IMR-90 (cell line): ENCODE measurements at regions not wholly inside any gene's neighbourhood (a gene's known extent, or its start where the extent isn't known, plus 50 kb on each side); places are given as distances from the start of the nearest gene placed in this dataset. TPM values are rescaled to one million over a fixed set of nuclear protein-coding genes. Genes with fewer than 3 reads are reported as not detected.
A peak's percentile ranks its signal among the peaks of the same experiment; 100 is the strongest.

Experiments
- ATAC-seq: fragments of 200-7000 bp; cut with Tn5 transposase; 2 replicates; pipeline ENCODE4 v1.9.1; 2020; ENCODE audit warnings: low read depth, mild to moderate bottlenecking, moderate library complexity
- BruUV-seq: library from RNA; stranded (reverse); fragments of 400-500 nt; replicated peaks from 2 replicates; lab custom pipeline; 2021; lab: Mats Ljungman, UMichigan
- CTCF ChIA-PET: fragments of 300-600 bp; formaldehyde crosslinking; extraction: SDS; loops from one replicate; lab custom pipeline; 2021; ENCODE audit warnings: antibody characterized with exemption; lab: Yijun Ruan, JAX
- POLR2A ChIA-PET: fragments of 300-600 bp; sonication (Branson Sonifier 250); formaldehyde crosslinking; loops from one replicate; lab custom pipeline; 2022; ENCODE audit warnings: antibody characterized with exemption; ENCODE audit not compliant: unreplicated experiment; lab: Charles Lee
- DNase-seq: peaks from one replicate; pipeline ENCODE4 v3.0.0; 2013
- H2AFZ ChIP-seq: replicated peaks from 2 replicates; pipeline ENCODE3; 2013; ENCODE audit warnings: low read length, mild to moderate bottlenecking; ENCODE audit not compliant: poor library complexity
- H2AK5ac ChIP-seq: 2 replicates; pipeline ENCODE4 v1.6.1; 2013; ENCODE audit warnings: low read depth, low read length, inconsistent platforms
- H2AK9ac ChIP-seq: replicated peaks from 2 replicates; pipeline ENCODE3; 2013; ENCODE audit warnings: mild to moderate bottlenecking, low read depth, low read length, moderate library complexity; ENCODE audit not compliant: poor library complexity
- H2BK120ac ChIP-seq: 2 replicates; pipeline ENCODE4 v1.6.1; 2013; ENCODE audit warnings: low read depth, low read length, inconsistent platforms
- H2BK15ac ChIP-seq: 3 replicates; pipeline ENCODE4 v1.6.1; 2013; ENCODE audit warnings: low read depth, low read length, inconsistent platforms
- H2BK20ac ChIP-seq: 2 replicates; pipeline ENCODE4 v1.6.1; 2013; ENCODE audit warnings: low read depth, mild to moderate bottlenecking, inconsistent platforms, low read length, moderate library complexity
- H2BK5ac ChIP-seq: 2 replicates; pipeline ENCODE4 v1.6.1; 2013; ENCODE audit warnings: mild to moderate bottlenecking, low read depth, low read length, inconsistent platforms; ENCODE audit not compliant: poor library complexity, severe bottlenecking
- H3K14ac ChIP-seq: replicated peaks from 2 replicates; pipeline ENCODE4 v1.6.1; 2013; ENCODE audit warnings: low read depth, low read length, inconsistent platforms
- H3K18ac ChIP-seq: 2 replicates; pipeline ENCODE4 v1.6.1; 2013; ENCODE audit warnings: low read depth, low read length, control low read depth
- H3K23ac ChIP-seq: 2 replicates; pipeline ENCODE4 v1.6.1; 2013; ENCODE audit warnings: low read depth, low read length, inconsistent platforms
- H3K27ac ChIP-seq: 2 replicates; pipeline ENCODE4 v1.5.1; 2013; ENCODE audit warnings: mild to moderate bottlenecking, control low read depth, low read length; ENCODE audit not compliant: insufficient read depth
- H3K27me3 ChIP-seq: 2 replicates; pipeline ENCODE4 v1.6.1; 2013; ENCODE audit warnings: low read length; ENCODE audit not compliant: control insufficient read depth, insufficient read depth
- H3K36me3 ChIP-seq: 2 replicates; pipeline ENCODE4 v1.6.1; 2013; ENCODE audit warnings: low read length, mixed read lengths; ENCODE audit not compliant: control insufficient read depth, insufficient read depth
- H3K4ac ChIP-seq: 2 replicates; pipeline ENCODE4 v1.6.1; 2013; ENCODE audit warnings: low read depth, low read length, inconsistent platforms
- H3K4me1 ChIP-seq: 2 replicates; pipeline ENCODE4 v1.6.1; 2013; ENCODE audit warnings: low read length, mixed read lengths; ENCODE audit not compliant: control insufficient read depth, insufficient read depth
- H3K4me2 ChIP-seq: 2 replicates; pipeline ENCODE4 v1.6.1; 2013; ENCODE audit warnings: low read depth, mild to moderate bottlenecking, control low read depth, low read length, moderate library complexity
- H3K4me3 ChIP-seq: 2 replicates; pipeline ENCODE4 v1.5.1; 2013; ENCODE audit warnings: low read depth, mild to moderate bottlenecking, control low read depth, low read length, moderate library complexity; ENCODE audit not compliant: insufficient read depth
- H3K56ac ChIP-seq: 2 replicates; pipeline ENCODE4 v1.6.1; 2013; ENCODE audit warnings: low read length, inconsistent platforms; ENCODE audit not compliant: insufficient read depth; ENCODE audit errors: extremely low read depth
- H3K79me1 ChIP-seq, 2 experiments: 2 replicates each; pipeline ENCODE4 v1.6.1; 2013; ENCODE audit warnings: low read length in 2 of 2, inconsistent platforms in 1 of 2, low read depth in 1 of 2
- H3K9ac ChIP-seq: 2 replicates; pipeline ENCODE4 v1.6.1; 2013; ENCODE audit warnings: low read depth, low read length, control low read depth
- H3K9me1 ChIP-seq: 2 replicates; pipeline ENCODE4 v1.6.1; 2013; ENCODE audit warnings: low read length, inconsistent platforms; ENCODE audit not compliant: insufficient read depth
- H3K9me3 ChIP-seq: 2 replicates; pipeline ENCODE4 v1.6.1; 2013; ENCODE audit warnings: low read length; ENCODE audit not compliant: control insufficient read depth, insufficient read depth
- H4K20me1 ChIP-seq: 2 replicates; pipeline ENCODE4 v1.6.1; 2013; ENCODE audit warnings: low read length, inconsistent platforms; ENCODE audit not compliant: insufficient read depth
- H4K5ac ChIP-seq: 2 replicates; pipeline ENCODE4 v1.6.1; 2013; ENCODE audit warnings: mild to moderate bottlenecking, low read depth, low read length, control low read depth
- H4K8ac ChIP-seq, 2 experiments: 2 replicates each; pipeline ENCODE4 v1.6.1; 2013; ENCODE audit warnings: low read depth in 2 of 2, low read length in 2 of 2, control low read depth in 1 of 2, inconsistent platforms in 1 of 2
- H4K91ac ChIP-seq: 2 replicates; pipeline ENCODE4 v1.6.1; 2013; ENCODE audit warnings: low read depth, low read length, inconsistent platforms; ENCODE audit not compliant: insufficient read depth
- CEBPB ChIP-seq: IDR thresholded peaks from 2 replicates; pipeline ENCODE4 v1.6.1; 2012; ENCODE audit warnings: low read depth, low read length, improper control_type of control experiment
- NFE2L2 ChIP-seq: fragments of 150-350 bp; IDR thresholded peaks from 2 replicates; pipeline ENCODE4 v1.6.1; 2016; ENCODE audit warnings: low read depth, mild to moderate bottlenecking, low read length
- RCOR1 ChIP-seq: IDR thresholded peaks from 2 replicates; pipeline ENCODE4 v1.6.1; 2012; ENCODE audit warnings: mild to moderate bottlenecking, low read length, improper control_type of control experiment; ENCODE audit not compliant: insufficient replicate concordance
- SMC3 ChIP-seq: fragments of 150-350 bp; IDR thresholded peaks from 2 replicates; pipeline ENCODE4 v1.6.1; 2016; ENCODE audit warnings: low read depth, mild to moderate bottlenecking, antibody characterized with exemption, low read length, moderate library complexity
- WGBS, 2 experiments: methylation state at CpG; one replicate each; pipeline versions ENCODE4 v1.1.5 to v1.1.7; 2013; ENCODE audit warnings: missing lambda C conversion rate in 2 of 2; ENCODE audit not compliant: insufficient read length in 1 of 2; ENCODE audit errors: extremely low coverage in 2 of 2; 5-methylcytosine and 5-hydroxymethylcytosine counted together
- dilution Hi-C: fragments of 300-500 bp; cut with HindIII; formaldehyde crosslinking; loops from one replicate; pipeline ENCODE4 v1.14.3; 2018; ENCODE audit warnings: low sequenced_read_pairs; ENCODE audit not compliant: unreplicated experiment
- in situ Hi-C: fragments of 300-500 bp; cut with MboI; formaldehyde crosslinking; loops from 3 replicates; pipeline ENCODE4 v1.14.3; 2019; ENCODE audit warnings: low sequenced_read_pairs, inconsistent platforms, mixed read lengths
- intact Hi-C: fragments of 100-400 bp; cut with micrococcal nuclease; formaldehyde crosslinking; loops from 2 replicates; pipeline ENCODE4 v1.10.0; 2022
- microRNA-seq, 2 experiments: library from miRNA; stranded (forward) in 1 of 2; unstranded in 1 of 2; fragments of 10-50 nt in 1 of 2; fragments of <30 nt in 1 of 2; gene quantifications in 1 of 2; microRNA quantifications in 1 of 2; one replicate each; pipeline versions ENCODE3 to v1.1.0; 2013 to 2020; ENCODE audit not compliant: insufficient read depth in 1 of 2, insufficient read length in 1 of 2, unreplicated experiment in 1 of 2
- small RNA-seq, 5 experiments: library from RNA; depleted of rRNA; stranded (forward); fragments of <200 nt; gene quantifications; one replicate each; pipeline ENCODE3, GENCODE V24; 2012

DNA sequence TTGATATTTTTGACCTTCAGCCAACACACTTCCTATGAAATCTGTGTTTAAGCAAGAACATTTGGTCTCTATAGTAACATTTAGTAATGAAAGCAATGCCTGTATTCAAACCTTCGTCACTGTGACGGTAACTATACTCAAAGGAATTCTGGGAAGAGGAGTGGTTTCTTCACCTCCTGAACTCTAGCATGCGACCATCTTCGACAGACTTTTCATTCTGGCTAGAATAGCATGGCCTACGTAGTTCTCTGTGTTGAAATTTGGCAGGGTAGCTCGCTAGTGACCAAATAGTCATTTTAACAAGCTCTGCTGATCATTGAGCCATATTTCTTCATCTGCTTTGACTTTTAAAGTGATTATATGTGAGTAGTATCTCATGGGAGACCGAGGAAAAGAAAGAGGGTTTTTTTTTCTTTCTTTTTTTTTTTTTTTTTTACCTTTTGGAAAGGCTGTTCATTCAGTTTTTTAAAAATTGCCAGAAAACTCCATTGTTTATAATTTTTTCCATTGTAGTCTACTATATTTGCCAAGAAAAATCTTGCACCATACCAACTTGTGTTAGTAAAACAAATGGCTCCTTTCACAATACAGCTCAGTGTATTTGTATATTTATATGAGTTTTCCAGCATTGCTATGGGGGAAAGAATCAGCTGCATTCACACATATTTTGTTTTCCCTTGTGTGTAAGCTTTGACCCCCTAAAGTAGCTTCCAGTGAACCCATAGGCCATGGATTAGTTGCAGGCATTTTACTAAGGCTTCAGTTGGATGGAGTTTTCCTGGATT lies 166.8 kb downstream of the NNT start:
- Histone ChIP-seq H2BK120ac (peak overlapping the region; percentile 84), H2AK9ac (no peak overlapping the region), H3K36me3 (no peaks in the 10 kb centered on the region), H3K4me2 (peak overlapping the region; percentile 59), H4K91ac (peak overlapping the region; percentile 4; the same call in 1 of the 2 replicates), H3K27ac (peak overlapping the region; percentile 99; the same call in 1 of the 2 replicates), H4K8ac (peak overlapping the region; percentile 47 to 69; a peak in 3 of 4 replicates), H3K4me3 (no peak overlapping the region), H3K23ac (peak overlapping the region; percentile 7; the same call in 1 of the 2 replicates), H3K9me1 (peaks cover 4% of the 10 kb centered on the region), H4K5ac (peak overlapping the region; percentile 99), H4K20me1 (no peaks in the 10 kb centered on the region), H2AFZ (peak overlapping the region; percentile 39), H3K27me3 (no peaks in the 10 kb centered on the region), H3K9me3 (no peaks in the 10 kb centered on the region), H3K4ac (peak overlapping the region; percentile 55; the same call in 1 of the 2 replicates), H2BK20ac (peak overlapping the region; percentile 87), H3K56ac (no peak overlapping the region), H2BK15ac (peak overlapping the region; percentile 87; the same call in 1 of the 3 replicates), H3K18ac (peak overlapping the region; percentile 100), H2BK5ac (peak overlapping the region; percentile 84), H2AK5ac (no peak overlapping the region), H3K14ac (peak overlapping the region; percentile 17; the same call in 1 of the 2 replicates), H3K9ac (no peak overlapping the region), H3K79me1 (no peaks in the 10 kb centered on the region), H3K4me1 (peaks cover 8% of the 10 kb centered on the region)
- dilution Hi-C loops (no loop called here), intact Hi-C loops (loop anchor here (5.0 kb wide), 1 partner anchor 228 kb away; no protein-coding TSS in a partner anchor), in situ Hi-C loops (no loop called here)
- ChIA-PET CTCF (interaction anchor here (0.6 kb wide), 1 partner anchor 138 kb away, joined by 3 read pairs; no protein-coding TSS in a partner anchor), POLR2A (no interaction called here)
- no peak for TF ChIP-seq SMC3
- no peak for TF ChIP-seq RCOR1
- peak; percentile 30; the same call in 1 of the 2 replicates for TF ChIP-seq CEBPB
- no peak for TF ChIP-seq NFE2L2
- no TSS peak for BruUV-seq
- ATAC-seq (peak; percentile 56), DNase-seq (peak; percentile 91)
- WGBS, 2 experiments = no CpG with 5 or more reads among the region's 7 CpGs

Small RNA genes in the stretch of these regions (microRNA-seq; reads per million reads assigned to microRNA genes)
- gene RNU6-381P (ENCODE audit: insufficient read depth, insufficient read length) = not detected

Small RNA genes in the stretch of these regions (small RNA-seq; reads per million reads assigned to genes)
- gene RNU6-381P = 0 reads per million in 5 experiments
